ENCODE measurements at regions not wholly inside any gene's neighbourhood (a gene's known extent, or its start where the extent isn't known, plus 50 kb on each side); places are given as distances from the start of the nearest gene placed in this dataset.

DNA sequence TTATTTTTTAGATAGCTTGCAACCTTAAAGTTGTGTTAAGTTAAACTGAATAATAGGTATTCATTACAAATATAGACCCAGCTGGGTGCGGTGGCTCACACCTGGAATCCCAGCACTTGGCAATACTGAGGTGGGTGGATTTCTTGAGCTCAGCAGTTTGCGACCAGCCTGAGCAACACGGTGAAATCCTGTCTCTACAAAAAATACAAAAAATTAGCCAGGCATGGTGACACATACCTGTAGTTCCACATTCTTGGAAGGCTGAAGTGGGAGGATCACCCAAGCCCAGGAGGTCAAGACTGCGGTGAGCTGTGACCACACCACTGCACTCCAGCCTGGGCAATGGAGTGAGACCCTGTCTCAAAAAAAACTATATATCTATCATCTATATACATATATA is 386.5 kb downstream of the PCDH17 start:
- Histone ChIP-seq H3K9me3 (ENCODE audit: insufficient read depth, low read depth) (no peaks in the 10 kb centered on the region), H3F3A (ENCODE audit: insufficient read depth, low read depth) (no peaks in the 10 kb centered on the region), H3K36me3 (ENCODE audit: low read depth) (no peaks in the 10 kb centered on the region), H3K27me3 (ENCODE audit: insufficient read depth, low read depth) (no peaks in the 10 kb centered on the region), H3K4me3 (no peak overlapping the region), H3K4me2 (no peak overlapping the region), H4K20me1 (ENCODE audit: insufficient read depth) (no peaks in the 10 kb centered on the region), H3K9me2 (ENCODE audit: insufficient read depth) (no peaks in the 10 kb centered on the region), H2AFZ (no peak overlapping the region), H3K4me1 (replicated peaks; ENCODE audit: insufficient read depth) (no peaks in the 10 kb centered on the region), H3K79me2 (ENCODE audit: low read depth) (no peaks in the 10 kb centered on the region), H3K27ac (no peak overlapping the region)
- POLR2A ChIA-PET (ENCODE audit: unreplicated experiment), result no interaction called here
- intact Hi-C loops (cut with micrococcal nuclease; ENCODE audit: unreplicated experiment), result no loop called here
- BruUV-seq (replicated peaks), result no TSS peak
- CTCF ChIA-PET, result interaction anchor here (0.7 kb wide), 1 partner anchor 48 kb away, joined by 3 read pairs; no protein-coding TSS in a partner anchor
- TF ChIP-seq, protein P1, sequence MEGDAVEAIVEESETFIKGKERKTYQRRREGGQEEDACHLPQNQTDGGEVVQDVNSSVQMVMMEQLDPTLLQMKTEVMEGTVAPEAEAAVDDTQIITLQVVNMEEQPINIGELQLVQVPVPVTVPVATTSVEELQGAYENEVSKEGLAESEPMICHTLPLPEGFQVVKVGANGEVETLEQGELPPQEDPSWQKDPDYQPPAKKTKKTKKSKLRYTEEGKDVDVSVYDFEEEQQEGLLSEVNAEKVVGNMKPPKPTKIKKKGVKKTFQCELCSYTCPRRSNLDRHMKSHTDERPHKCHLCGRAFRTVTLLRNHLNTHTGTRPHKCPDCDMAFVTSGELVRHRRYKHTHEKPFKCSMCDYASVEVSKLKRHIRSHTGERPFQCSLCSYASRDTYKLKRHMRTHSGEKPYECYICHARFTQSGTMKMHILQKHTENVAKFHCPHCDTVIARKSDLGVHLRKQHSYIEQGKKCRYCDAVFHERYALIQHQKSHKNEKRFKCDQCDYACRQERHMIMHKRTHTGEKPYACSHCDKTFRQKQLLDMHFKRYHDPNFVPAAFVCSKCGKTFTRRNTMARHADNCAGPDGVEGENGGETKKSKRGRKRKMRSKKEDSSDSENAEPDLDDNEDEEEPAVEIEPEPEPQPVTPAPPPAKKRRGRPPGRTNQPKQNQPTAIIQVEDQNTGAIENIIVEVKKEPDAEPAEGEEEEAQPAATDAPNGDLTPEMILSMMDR (conservative IDR thresholded peaks at IDR 0.05), result no peak
- no peak for TF ChIP-seq EZH2 (IDR thresholded peaks at IDR 0.05; ENCODE audit: low read depth)
- no peak for DNase-seq

DNA sequence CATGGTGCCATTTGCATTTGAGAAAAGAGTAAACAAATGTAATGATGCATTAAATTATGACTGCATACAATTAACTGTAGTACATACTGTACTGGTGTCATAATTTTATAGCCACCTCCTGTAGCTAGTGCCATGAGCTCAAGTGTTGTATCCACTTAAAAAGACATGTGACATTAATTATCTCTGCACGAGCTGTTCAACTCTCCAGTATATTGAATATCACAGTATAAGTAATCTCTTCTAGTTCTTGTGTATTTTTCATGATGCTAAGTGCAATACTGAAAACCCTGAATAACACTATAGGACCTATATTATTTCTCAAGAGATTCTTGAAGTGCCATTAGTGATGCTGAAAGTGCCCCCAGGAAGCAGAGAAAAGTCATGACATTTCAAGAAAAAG is 387.3 kb downstream of the PCDH17 start:
- Histone ChIP-seq H2AFZ (no peak overlapping the region), H3K79me2 (ENCODE audit: low read depth) (no peaks in the 10 kb centered on the region), H3K27me3 (ENCODE audit: insufficient read depth, low read depth) (no peaks in the 10 kb centered on the region), H3F3A (ENCODE audit: insufficient read depth, low read depth) (no peaks in the 10 kb centered on the region), H4K20me1 (ENCODE audit: insufficient read depth) (no peaks in the 10 kb centered on the region), H3K4me3 (no peak overlapping the region), H3K4me1 (replicated peaks; ENCODE audit: insufficient read depth) (no peaks in the 10 kb centered on the region), H3K36me3 (ENCODE audit: low read depth) (no peaks in the 10 kb centered on the region), H3K27ac (no peak overlapping the region), H3K9me2 (ENCODE audit: insufficient read depth) (no peaks in the 10 kb centered on the region), H3K9me3 (ENCODE audit: insufficient read depth, low read depth) (no peaks in the 10 kb centered on the region), H3K4me2 (no peak overlapping the region)
- BruUV-seq (replicated peaks), result no TSS peak
- POLR2A ChIA-PET (ENCODE audit: unreplicated experiment), result no interaction called here
- DNase-seq, result no peak
- TF ChIP-seq, protein P1 (conservative IDR thresholded peaks at IDR 0.05), result no peak
- no peak for TF ChIP-seq EZH2 (IDR thresholded peaks at IDR 0.05; ENCODE audit: low read depth)
- intact Hi-C loops (cut with micrococcal nuclease; ENCODE audit: unreplicated experiment), result no loop called here
- CTCF ChIA-PET, result no interaction called here

DNA sequence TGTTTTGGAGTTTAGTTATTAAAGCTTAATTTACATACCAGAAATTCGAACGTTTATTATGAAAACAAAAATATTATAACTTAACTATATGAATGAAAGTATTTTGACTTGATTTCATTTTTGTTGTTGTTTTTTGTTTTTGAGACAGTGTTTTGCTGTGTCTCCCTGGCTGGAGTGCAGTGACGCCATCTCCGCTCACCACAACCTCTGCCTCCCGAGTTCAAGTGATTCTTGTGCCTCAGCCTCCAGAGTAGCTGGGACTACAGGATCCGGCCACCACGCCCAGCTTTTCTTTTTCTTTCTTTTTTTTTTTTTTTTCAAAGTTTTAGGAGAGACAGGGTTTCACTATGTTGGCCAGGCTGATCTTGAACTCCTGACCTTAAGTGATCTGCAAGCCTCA is 392.6 kb downstream of the PCDH17 start:
- CTCF ChIA-PET, result no interaction called here
- no TSS peak for BruUV-seq (replicated peaks)

More for the DNA sequence above, 392.6 kb downstream of the PCDH17 start:
- H2AFZ ChIP-seq, result no peak overlapping the region
- no peaks in the 10 kb centered on the region for H3K4me1 ChIP-seq (replicated peaks; ENCODE audit: insufficient read depth)
- intact Hi-C loops (cut with micrococcal nuclease; ENCODE audit: unreplicated experiment), result no loop called here
- H3K9me3 ChIP-seq (ENCODE audit: insufficient read depth, low read depth), result no peaks in the 10 kb centered on the region
- POLR2A ChIA-PET (ENCODE audit: unreplicated experiment), result no interaction called here
- H3K27me3 ChIP-seq (ENCODE audit: insufficient read depth, low read depth), result no peaks in the 10 kb centered on the region
- H3K4me3 ChIP-seq, result no peak overlapping the region
- no peaks in the 10 kb centered on the region for H3K36me3 ChIP-seq (ENCODE audit: low read depth)
- no peaks in the 10 kb centered on the region for H4K20me1 ChIP-seq (ENCODE audit: insufficient read depth)
- H3K9me2 ChIP-seq (ENCODE audit: insufficient read depth), result no peaks in the 10 kb centered on the region
- H3K4me2 ChIP-seq, result no peak overlapping the region
- no peaks in the 10 kb centered on the region for H3F3A ChIP-seq (ENCODE audit: insufficient read depth, low read depth)
- no peaks in the 10 kb centered on the region for H3K79me2 ChIP-seq (ENCODE audit: low read depth)
- no peak for TF ChIP-seq EZH2 (IDR thresholded peaks at IDR 0.05; ENCODE audit: low read depth)
- TF ChIP-seq, protein P1 (conservative IDR thresholded peaks at IDR 0.05), result no peak
- H3K27ac ChIP-seq, result no peak overlapping the region
- DNase-seq, result no peak
